CD4-positive, alpha-beta T cell treated with Interleukin-4 for 1 hour (primary cell): ENCODE measurements at regions not wholly inside any gene's neighbourhood (a gene's known extent, or its start where the extent isn't known, plus 50 kb on each side); places are given as distances from the start of the nearest gene placed in this dataset.
"Not testable (repeated sequence)": the region's sequence is repeated elsewhere in the genome, so short reads cannot be mapped to it uniquely, and the experiment has no call there.

Source experiments
- DNase-seq, 2 donors: peaks; one replicate each; pipeline ENCODE4 v3.0.0-alpha.2; 2020 to 2022

- DNase-seq: no peak
Measured at GRCh38 chr10:33774857-33775256, 440.4 kb upstream of the NRP1 start.

GRCh38 chr10:33773886-33774480 is 439.5 kb upstream of the NRP1 start:
- no peak for DNase-seq

GRCh38 chr10:33773253-33773573 is 438.7 kb upstream of the NRP1 start:
- no peak for DNase-seq

GRCh38 chr10:33772370-33773252 is 438.1 kb upstream of the NRP1 start:
- DNase-seq: peak in 1 of 2 donors; percentile 11

- DNase-seq: not testable (repeated sequence)
Measured at GRCh38 chr10:33771856-33772255, 437.4 kb upstream of the NRP1 start.

GRCh38 chr10:33764694-33765185 is 430.3 kb upstream of the NRP1 start:
- no peak for DNase-seq

GRCh38 chr10:33760056-33760943 is 425.8 kb upstream of the NRP1 start:
- DNase-seq: no peak

- no peak for DNase-seq
Measured at GRCh38 chr10:33759191-33759590, 424.7 kb upstream of the NRP1 start.

GRCh38 chr10:33758299-33758698 is 423.8 kb upstream of the NRP1 start:
- no peak for DNase-seq

GRCh38 chr10:33754052-33754451 is 419.6 kb upstream of the NRP1 start:
- DNase-seq: no peak

GRCh38 chr10:33753389-33753788 is 418.9 kb upstream of the NRP1 start:
- DNase-seq: no peak

GRCh38 chr10:33749790-33750189 is 415.3 kb upstream of the NRP1 start:
- DNase-seq: no peak

GRCh38 chr10:33749067-33749735 is 414.7 kb upstream of the NRP1 start:
- DNase-seq: no peak

- DNase-seq: no peak
Measured at GRCh38 chr10:33746836-33747268, 412.4 kb upstream of the NRP1 start.

- no peak for DNase-seq
Measured at GRCh38 chr10:33746186-33746585, 411.7 kb upstream of the NRP1 start.

GRCh38 chr10:33743429-33743857 is 409.0 kb upstream of the NRP1 start:
- DNase-seq: peak in 1 of 2 donors; percentile 0

- no peak for DNase-seq
Measured at GRCh38 chr10:33739031-33739430, 404.6 kb upstream of the NRP1 start.

GRCh38 chr10:33735464-33735923 is 401.0 kb upstream of the NRP1 start:
- no peak for DNase-seq

GRCh38 chr10:33734393-33735155 is 400.1 kb upstream of the NRP1 start:
- no peak for DNase-seq

GRCh38 chr10:33733058-33733457 is 398.6 kb upstream of the NRP1 start:
- DNase-seq: no peak

GRCh38 chr10:33732161-33732680 is 397.8 kb upstream of the NRP1 start:
- DNase-seq: no peak
